ENCODE measurements at regions not wholly inside any gene's neighbourhood (a gene's known extent, or its start where the extent isn't known, plus 50 kb on each side); places are given as distances from the start of the nearest gene placed in this dataset.
A peak's percentile ranks its signal among the peaks of the same experiment; 100 is the strongest.

- DNase-seq (no peak), ATAC-seq (ENCODE audit: low read depth in 2 of 2) (no peak)
- Histone ChIP-seq H3K4me1 (ENCODE audit: control insufficient read depth, insufficient read depth, low read length, poor library complexity, severe bottlenecking) (no peaks in the 10 kb centered on the region), H3K27me3 (ENCODE audit: control insufficient read depth, insufficient read depth, low read length) (no peaks in the 10 kb centered on the region), H3K4me3 (ENCODE audit: low read depth, low read length) (no peak overlapping the region), H3K9me3 (ENCODE audit: control insufficient read depth in 2 of 2, low read length in 2 of 2) (peaks cover 0 to 5% of the 10 kb centered on the region in 2 experiments), H3K36me3 (ENCODE audit: control insufficient read depth, insufficient read depth, low read length) (no peaks in the 10 kb centered on the region), H3K27ac (ENCODE audit: insufficient read depth, low read length, poor library complexity, severe bottlenecking) (no peak overlapping the region)
- no peak overlapping the region for H3K4me3 Mint-ChIP-seq
- H3K9me3 Mint-ChIP-seq: peaks cover 0 to 31% (median 10%) of the 10 kb centered on the region in 7 donors
- H3K27me3 Mint-ChIP-seq: no peaks in the 10 kb centered on the region
- no peaks in the 10 kb centered on the region for H3K4me1 Mint-ChIP-seq
- H3K27ac Mint-ChIP-seq: no peak overlapping the region
- no peaks in the 10 kb centered on the region for H3K36me3 Mint-ChIP-seq
Measured at GRCh38 chr16:7185165-7185564, 147.5 kb upstream of the RBFOX1 start.

GRCh38 chr16:7183768-7184167 lies 148.9 kb upstream of the RBFOX1 start:
- no peaks in the 10 kb centered on the region for H3K4me1 ChIP-seq (ENCODE audit: control insufficient read depth, insufficient read depth, low read length, poor library complexity, severe bottlenecking)
- no peaks in the 10 kb centered on the region for H3K27me3 ChIP-seq (ENCODE audit: control insufficient read depth, insufficient read depth, low read length)
- H3K4me1 Mint-ChIP-seq: no peaks in the 10 kb centered on the region

GRCh38 chr16:7182510-7183109 lies 150.0 kb upstream of the RBFOX1 start:
- Mint-ChIP-seq H3K4me3 (no peak overlapping the region), H3K27me3 (no peaks in the 10 kb centered on the region), H3K36me3 (no peaks in the 10 kb centered on the region), H3K9me3 (peaks cover 0 to 25% (median 9%) of the 10 kb centered on the region in 7 donors), H3K4me1 (no peaks in the 10 kb centered on the region), H3K27ac (peak overlapping the region in 1 of 3 donors; percentile 41)
- Histone ChIP-seq H3K4me1 (ENCODE audit: control insufficient read depth, insufficient read depth, low read length, poor library complexity, severe bottlenecking) (no peaks in the 10 kb centered on the region), H3K4me3 (ENCODE audit: low read depth, low read length) (no peak overlapping the region), H3K27ac (ENCODE audit: insufficient read depth, low read length, poor library complexity, severe bottlenecking) (no peak overlapping the region), H3K9me3 (ENCODE audit: control insufficient read depth in 2 of 2, low read length in 2 of 2) (peaks cover 0 to 5% of the 10 kb centered on the region in 2 experiments), H3K27me3 (ENCODE audit: control insufficient read depth, insufficient read depth, low read length) (no peaks in the 10 kb centered on the region), H3K36me3 (ENCODE audit: control insufficient read depth, insufficient read depth, low read length) (no peaks in the 10 kb centered on the region)
- no peak for ATAC-seq (ENCODE audit: low read depth in 2 of 2)
- DNase-seq: no peak

More at GRCh38 chr16:7183768-7184167, 148.9 kb upstream of the RBFOX1 start:
- Histone ChIP-seq H3K9me3 (ENCODE audit: control insufficient read depth in 2 of 2, low read length in 2 of 2) (peaks cover 0 to 5% of the 10 kb centered on the region in 2 experiments), H3K4me3 (ENCODE audit: low read depth, low read length) (no peak overlapping the region), H3K27ac (ENCODE audit: insufficient read depth, low read length, poor library complexity, severe bottlenecking) (no peak overlapping the region), H3K36me3 (ENCODE audit: control insufficient read depth, insufficient read depth, low read length) (no peaks in the 10 kb centered on the region)
- Mint-ChIP-seq H3K36me3 (no peaks in the 10 kb centered on the region), H3K9me3 (peaks cover 0 to 26% (median 10%) of the 10 kb centered on the region in 7 donors), H3K4me3 (no peak overlapping the region), H3K27me3 (no peaks in the 10 kb centered on the region), H3K27ac (peak overlapping the region in 1 of 3 donors; percentile 78)
- no peak for DNase-seq
- no peak for ATAC-seq (ENCODE audit: low read depth in 2 of 2)

- Histone ChIP-seq H3K27me3 (ENCODE audit: control insufficient read depth, insufficient read depth, low read length) (no peaks in the 10 kb centered on the region), H3K36me3 (ENCODE audit: control insufficient read depth, insufficient read depth, low read length) (no peaks in the 10 kb centered on the region), H3K9me3 (ENCODE audit: control insufficient read depth in 2 of 2, low read length in 2 of 2) (peaks cover 0 to 6% of the 10 kb centered on the region in 2 experiments), H3K4me3 (ENCODE audit: low read depth, low read length) (no peak overlapping the region), H3K4me1 (ENCODE audit: control insufficient read depth, insufficient read depth, low read length, poor library complexity, severe bottlenecking) (no peaks in the 10 kb centered on the region), H3K27ac (ENCODE audit: insufficient read depth, low read length, poor library complexity, severe bottlenecking) (no peak overlapping the region)
- Mint-ChIP-seq H3K4me3 (no peak overlapping the region), H3K36me3 (no peaks in the 10 kb centered on the region), H3K4me1 (no peaks in the 10 kb centered on the region), H3K27me3 (no peaks in the 10 kb centered on the region), H3K9me3 (peaks cover 2 to 25% (median 8%) of the 10 kb centered on the region in 7 donors), H3K27ac (no peak overlapping the region)
- DNase-seq (no peak), ATAC-seq (ENCODE audit: low read depth in 2 of 2) (no peak)
Measured at GRCh38 chr16:7177875-7178274, 154.8 kb upstream of the RBFOX1 start.

GRCh38 chr16:7171151-7171550 lies 161.5 kb upstream of the RBFOX1 start:
- no peaks in the 10 kb centered on the region for H3K27me3 ChIP-seq (ENCODE audit: control insufficient read depth, insufficient read depth, low read length)
- no peak overlapping the region for H3K27ac ChIP-seq (ENCODE audit: insufficient read depth, low read length, poor library complexity, severe bottlenecking)
- no peak for ATAC-seq (ENCODE audit: low read depth in 2 of 2)
- H3K36me3 ChIP-seq (ENCODE audit: control insufficient read depth, insufficient read depth, low read length): no peaks in the 10 kb centered on the region
- Mint-ChIP-seq H3K36me3 (no peaks in the 10 kb centered on the region), H3K4me1 (no peaks in the 10 kb centered on the region), H3K27me3 (no peaks in the 10 kb centered on the region), H3K4me3 (no peak overlapping the region), H3K9me3 (peaks cover 2 to 22% (median 6%) of the 10 kb centered on the region in 7 donors), H3K27ac (no peak overlapping the region)
- H3K4me3 ChIP-seq (ENCODE audit: low read depth, low read length): no peak overlapping the region
- H3K9me3 ChIP-seq (ENCODE audit: control insufficient read depth in 2 of 2, low read length in 2 of 2): peaks cover 0 to 11% of the 10 kb centered on the region in 2 experiments
- DNase-seq: no peak
- H3K4me1 ChIP-seq (ENCODE audit: control insufficient read depth, insufficient read depth, low read length, poor library complexity, severe bottlenecking): no peaks in the 10 kb centered on the region

- Mint-ChIP-seq H3K9me3 (peaks cover 0 to 17% (median 11%) of the 10 kb centered on the region in 7 donors), H3K36me3 (no peaks in the 10 kb centered on the region), H3K27me3 (no peaks in the 10 kb centered on the region), H3K4me3 (no peak overlapping the region), H3K27ac (no peak overlapping the region), H3K4me1 (no peaks in the 10 kb centered on the region)
- no peaks in the 10 kb centered on the region for H3K4me1 ChIP-seq (ENCODE audit: control insufficient read depth, insufficient read depth, low read length, poor library complexity, severe bottlenecking)
- no peak for ATAC-seq (ENCODE audit: low read depth in 2 of 2)
- H3K9me3 ChIP-seq (ENCODE audit: control insufficient read depth in 2 of 2, low read length in 2 of 2): peaks cover 0 to 10% of the 10 kb centered on the region in 2 experiments
- no peaks in the 10 kb centered on the region for H3K27me3 ChIP-seq (ENCODE audit: control insufficient read depth, insufficient read depth, low read length)
- no peaks in the 10 kb centered on the region for H3K36me3 ChIP-seq (ENCODE audit: control insufficient read depth, insufficient read depth, low read length)
- H3K4me3 ChIP-seq (ENCODE audit: low read depth, low read length): no peak overlapping the region
- no peak for DNase-seq
- H3K27ac ChIP-seq (ENCODE audit: insufficient read depth, low read length, poor library complexity, severe bottlenecking): no peak overlapping the region
Measured at GRCh38 chr16:7167626-7168025, 165.0 kb upstream of the RBFOX1 start.

- H3K9me3 Mint-ChIP-seq: peaks cover 0 to 25% (median 13%) of the 10 kb centered on the region in 7 donors
- ATAC-seq (ENCODE audit: low read depth in 2 of 2): no peak
Measured at GRCh38 chr16:7161891-7162290, 170.8 kb upstream of the RBFOX1 start.

GRCh38 chr16:7160093-7160492 lies 172.6 kb upstream of the RBFOX1 start:
- DNase-seq (no peak), ATAC-seq (ENCODE audit: low read depth in 2 of 2) (no peak)
- Mint-ChIP-seq H3K9me3 (peaks cover 1 to 30% (median 13%) of the 10 kb centered on the region in 7 donors), H3K27me3 (no peaks in the 10 kb centered on the region), H3K4me1 (no peaks in the 10 kb centered on the region), H3K4me3 (no peak overlapping the region), H3K36me3 (no peaks in the 10 kb centered on the region), H3K27ac (no peak overlapping the region)
- Histone ChIP-seq H3K36me3 (ENCODE audit: control insufficient read depth, insufficient read depth, low read length) (no peaks in the 10 kb centered on the region), H3K9me3 (ENCODE audit: control insufficient read depth in 2 of 2, low read length in 2 of 2) (peaks cover 2 to 4% of the 10 kb centered on the region in 2 experiments), H3K27me3 (ENCODE audit: control insufficient read depth, insufficient read depth, low read length) (no peaks in the 10 kb centered on the region), H3K4me3 (ENCODE audit: low read depth, low read length) (no peak overlapping the region), H3K27ac (ENCODE audit: insufficient read depth, low read length, poor library complexity, severe bottlenecking) (no peak overlapping the region), H3K4me1 (ENCODE audit: control insufficient read depth, insufficient read depth, low read length, poor library complexity, severe bottlenecking) (no peaks in the 10 kb centered on the region)

More at GRCh38 chr16:7161891-7162290, 170.8 kb upstream of the RBFOX1 start:
- no peak for DNase-seq
- Histone ChIP-seq H3K36me3 (ENCODE audit: control insufficient read depth, insufficient read depth, low read length) (no peaks in the 10 kb centered on the region), H3K27ac (ENCODE audit: insufficient read depth, low read length, poor library complexity, severe bottlenecking) (no peak overlapping the region), H3K4me1 (ENCODE audit: control insufficient read depth, insufficient read depth, low read length, poor library complexity, severe bottlenecking) (no peaks in the 10 kb centered on the region), H3K27me3 (ENCODE audit: control insufficient read depth, insufficient read depth, low read length) (no peaks in the 10 kb centered on the region), H3K4me3 (ENCODE audit: low read depth, low read length) (no peak overlapping the region), H3K9me3 (ENCODE audit: control insufficient read depth in 2 of 2, low read length in 2 of 2) (peaks cover 2 to 10% of the 10 kb centered on the region in 2 experiments)
- no peaks in the 10 kb centered on the region for H3K4me1 Mint-ChIP-seq
- H3K4me3 Mint-ChIP-seq: no peak overlapping the region
- no peaks in the 10 kb centered on the region for H3K36me3 Mint-ChIP-seq
- no peak overlapping the region for H3K27ac Mint-ChIP-seq
- no peaks in the 10 kb centered on the region for H3K27me3 Mint-ChIP-seq
